ENCODE measurements at regions not wholly inside any gene's neighbourhood (a gene's known extent, or its start where the extent isn't known, plus 50 kb on each side); places are given as distances from the start of the nearest gene placed in this dataset.

- no peak for TF ChIP-seq EP300 (IDR thresholded peaks at IDR 0.05)
- no peak for TF ChIP-seq CTCF (IDR thresholded peaks at IDR 0.05)
These were observed 100.8 kb downstream of the TEX29 start for GRCh38 chr13:111421216-111421615.

All from sigmoid colon (tissue), 4 donors.